DMS79 treated with DMSO at 0.1 percent for 48 hours (cell line): ENCODE measurements at regions not wholly inside any gene's neighbourhood (a gene's known extent, or its start where the extent isn't known, plus 50 kb on each side); places are given as distances from the start of the nearest gene placed in this dataset.
"Not testable (repeated sequence)": the region's sequence is repeated elsewhere in the genome, so short reads cannot be mapped to it uniquely, and the experiment has no call there.

Source experiments
- DNase-seq: peaks from one replicate; lab custom pipeline; 2025; lab: John Stamatoyannopoulos, UW

- DNase-seq: no peak
Measured at GRCh38 chr1:60859111-60859510, 223.2 kb upstream of the NFIA start.

- no peak for DNase-seq
Measured at GRCh38 chr1:60857851-60858250, 224.5 kb upstream of the NFIA start.

GRCh38 chr1:60850084-60850483 lies 232.3 kb upstream of the NFIA start:
- DNase-seq: no peak

GRCh38 chr1:60849401-60849800 lies 233.0 kb upstream of the NFIA start:
- no peak for DNase-seq

GRCh38 chr1:60848583-60849188 lies 233.7 kb upstream of the NFIA start:
- DNase-seq: no peak

- no peak for DNase-seq
Measured at GRCh38 chr1:60847855-60848582, 234.3 kb upstream of the NFIA start.

GRCh38 chr1:60847391-60847790 lies 235.0 kb upstream of the NFIA start:
- DNase-seq: no peak

- DNase-seq: not testable (repeated sequence)
Measured at GRCh38 chr1:60845659-60846058, 236.7 kb upstream of the NFIA start.

- DNase-seq: no peak
Measured at GRCh38 chr1:60842304-60842703, 240.1 kb upstream of the NFIA start.

- no peak for DNase-seq
Measured at GRCh38 chr1:60841116-60842046, 241.0 kb upstream of the NFIA start.

- not testable (repeated sequence) for DNase-seq
Measured at GRCh38 chr1:60840476-60840875, 241.9 kb upstream of the NFIA start.

GRCh38 chr1:60835649-60836048 lies 246.7 kb upstream of the NFIA start:
- peak; percentile 82 for DNase-seq

GRCh38 chr1:60833173-60833572 lies 249.2 kb upstream of the NFIA start:
- DNase-seq: no peak

GRCh38 chr1:60832367-60832766 lies 250.0 kb upstream of the NFIA start:
- DNase-seq: no peak

GRCh38 chr1:60831780-60832179 lies 250.6 kb upstream of the NFIA start:
- DNase-seq: no peak

GRCh38 chr1:60828944-60829343 lies 253.4 kb upstream of the NFIA start:
- no peak for DNase-seq

GRCh38 chr1:60826320-60827094 lies 255.9 kb upstream of the NFIA start:
- DNase-seq: no peak

- DNase-seq: no peak
Measured at GRCh38 chr1:60825593-60825992, 256.8 kb upstream of the NFIA start.

- DNase-seq: no peak
Measured at GRCh38 chr1:60823151-60823550, 259.2 kb upstream of the NFIA start.

- DNase-seq: no peak
Measured at GRCh38 chr1:60822252-60822651, 260.1 kb upstream of the NFIA start.

- no peak for DNase-seq
Measured at GRCh38 chr1:60821156-60821555, 261.2 kb upstream of the NFIA start.
